CD14-positive monocyte (primary cell): ENCODE measurements at regions not wholly inside any gene's neighbourhood (a gene's known extent, or its start where the extent isn't known, plus 50 kb on each side); places are given as distances from the start of the nearest gene placed in this dataset.

Experiments used
- DNase-seq, 3 donors: peaks; one replicate each; pipeline ENCODE4 v3.0.0-alpha.2; 2011 to 2022
- H2AFZ ChIP-seq: 2 replicates; pipeline ENCODE4 v1.6.0; 2012; ENCODE audit warnings: mild to moderate bottlenecking, low read depth, low read length, inconsistent platforms; ENCODE audit not compliant: insufficient read depth, poor library complexity, severe bottlenecking
- H3K27ac ChIP-seq, 2 donors: 1 replicate in 1 of 2; 2 replicates in 1 of 2; pipeline ENCODE4 v1.5.1; 2012 to 2013; ENCODE audit warnings: low read length in 2 of 2, control low read depth in 1 of 2, inconsistent platforms in 1 of 2, low read depth in 1 of 2, mild to moderate bottlenecking in 1 of 2
- H3K27me3 ChIP-seq, 2 donors: one replicate each; pipeline versions ENCODE4 v1.6.0 to v1.6.1; 2011 to 2013; ENCODE audit warnings: low read length in 2 of 2; ENCODE audit not compliant: control insufficient read depth in 2 of 2, insufficient read depth in 2 of 2
- H3K36me3 ChIP-seq, 2 donors: replicated peaks in 1 of 2; 1 replicate in 1 of 2; 2 replicates in 1 of 2; pipeline versions ENCODE4 v1.5.1 to v1.6.1; 2012 to 2013; ENCODE audit warnings: low read length in 2 of 2, control low read depth in 1 of 2, inconsistent platforms in 1 of 2, mild to moderate bottlenecking in 1 of 2; ENCODE audit not compliant: insufficient read depth in 2 of 2, control insufficient read depth in 1 of 2
- H3K4me1 ChIP-seq, 2 donors: 1 replicate in 1 of 2; 2 replicates in 1 of 2; pipeline versions ENCODE4 v1.5.1 to v1.6.1; 2012 to 2013; ENCODE audit warnings: low read length in 2 of 2, control low read depth in 1 of 2, inconsistent platforms in 1 of 2, mild to moderate bottlenecking in 1 of 2, moderate library complexity in 1 of 2; ENCODE audit not compliant: insufficient read depth in 2 of 2, control insufficient read depth in 1 of 2
- H3K4me2 ChIP-seq: replicated peaks from 2 replicates; pipeline ENCODE3; 2012; ENCODE audit warnings: low read length, moderate library complexity, mild to moderate bottlenecking; ENCODE audit not compliant: poor library complexity, severe bottlenecking; ENCODE audit errors: extremely low read depth
- H3K4me3 ChIP-seq, 3 experiments: fragments of 200-600 bp in 1 of 3; sonication (generic) in 1 of 3; replicated peaks in 1 of 3; 1 replicate in 2 of 3; 2 replicates in 1 of 3; pipeline ENCODE4 v1.5.1; 2011 to 2013; ENCODE audit warnings: low read length in 3 of 3, mild to moderate bottlenecking in 3 of 3, control low read depth in 2 of 3, low read depth in 2 of 3, inconsistent platforms in 1 of 3, moderate library complexity in 1 of 3
- H3K79me2 ChIP-seq: 2 replicates; pipeline ENCODE4 v1.6.0; 2012; ENCODE audit warnings: mild to moderate bottlenecking, control low read depth, inconsistent platforms, low read length, moderate library complexity; ENCODE audit not compliant: insufficient read depth
- H3K9ac ChIP-seq: 2 replicates; pipeline ENCODE4 v1.6.0; 2017; ENCODE audit warnings: low read length, mild to moderate bottlenecking; ENCODE audit not compliant: insufficient read depth, poor library complexity, severe bottlenecking
- H3K9me3 ChIP-seq, 2 donors: replicated peaks in 1 of 2; 1 replicate in 1 of 2; 2 replicates in 1 of 2; pipeline versions ENCODE4 v1.5.1 to v1.6.1; 2012 to 2013; ENCODE audit warnings: low read length in 2 of 2, control low read depth in 1 of 2; ENCODE audit not compliant: control insufficient read depth in 1 of 2, insufficient read depth in 1 of 2
- H4K20me1 ChIP-seq: 2 replicates; pipeline ENCODE4 v1.6.0; 2012; ENCODE audit warnings: mild to moderate bottlenecking, low read length, control low read depth, moderate library complexity; ENCODE audit not compliant: insufficient read depth
- H3K27ac Mint-ChIP-seq, 7 donors: one replicate each; pipeline ENCODE4 v1.8.0; 2020; ENCODE audit warnings: mild to moderate bottlenecking in 7 of 7, mixed read lengths in 7 of 7, moderate library complexity in 6 of 7, inconsistent platforms in 2 of 7
- H3K27me3 Mint-ChIP-seq, 3 donors: one replicate each; pipeline ENCODE4 v1.8.0; 2021 to 2022; ENCODE audit warnings: low read depth in 3 of 3, mild to moderate bottlenecking in 3 of 3, mixed read lengths in 3 of 3, moderate library complexity in 3 of 3, inconsistent platforms in 1 of 3
- H3K36me3 Mint-ChIP-seq, 2 donors: one replicate each; pipeline ENCODE4 v1.8.0; 2020; ENCODE audit warnings: mixed read lengths in 2 of 2, inconsistent platforms in 1 of 2, mild to moderate bottlenecking in 1 of 2
- H3K4me1 Mint-ChIP-seq: one replicate; pipeline ENCODE4 v1.8.0; 2020; ENCODE audit warnings: mild to moderate bottlenecking, mixed read lengths
- H3K4me3 Mint-ChIP-seq, 2 donors: one replicate each; pipeline ENCODE4 v1.8.0; 2020; ENCODE audit warnings: mild to moderate bottlenecking in 2 of 2, mixed read lengths in 2 of 2, moderate library complexity in 1 of 2
- H3K9me3 Mint-ChIP-seq, 7 donors: one replicate each; pipeline ENCODE4 v1.8.0; 2020 to 2022; ENCODE audit warnings: mixed read lengths in 7 of 7, mild to moderate bottlenecking in 6 of 7, moderate library complexity in 6 of 7, inconsistent platforms in 2 of 7
- WGBS: methylation state at CpG from one replicate; pipeline ENCODE4 v1.1.5; 2013; ENCODE audit warnings: missing lambda C conversion rate; ENCODE audit not compliant: insufficient coverage; 5-methylcytosine and 5-hydroxymethylcytosine counted together
- intact Hi-C, 2 donors: fragments of 100-400 bp; cut with micrococcal nuclease; formaldehyde crosslinking; loops; one replicate each; pipeline versions ENCODE4 v1.15.0 to v1.15.1; 2023
- TF ChIP-seq, protein P1 (sequence below): fragments of 200-600 bp; IDR thresholded peaks from one replicate; pipeline ENCODE4 v1.8.0; 2022; ENCODE audit warnings: antibody characterized with exemption, mild to moderate bottlenecking

DNA sequence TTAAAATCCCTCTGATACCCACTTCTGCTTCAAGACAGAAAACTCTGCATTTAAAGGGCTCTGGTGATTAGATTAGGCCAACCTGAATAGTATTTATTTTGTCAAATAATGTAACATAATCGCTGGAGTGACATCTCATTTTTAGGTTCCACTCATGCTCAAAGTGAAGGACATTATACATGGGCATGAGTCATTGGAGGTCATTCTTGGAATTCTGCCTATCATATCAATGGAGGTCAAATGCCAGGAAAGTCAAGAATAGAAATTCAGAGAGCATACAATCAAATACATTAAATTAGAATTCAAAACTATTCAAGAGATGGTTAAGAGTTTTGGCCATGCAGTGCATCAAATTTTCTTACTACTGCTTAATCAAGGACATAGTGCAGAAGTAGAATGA is 50.8 kb upstream of the PRSS1 start:
- H3K27ac Mint-ChIP-seq, result no peak overlapping the region
- H3K27me3 Mint-ChIP-seq, result peaks cover 0 to 5% (median 3%) of the 10 kb centered on the region in 3 donors
- Histone ChIP-seq H3K36me3 (no peaks in the 10 kb centered on the region), H3K9me3 (no peaks in the 10 kb centered on the region), H3K27ac (no peak overlapping the region), H2AFZ (no peak overlapping the region), H3K9ac (no peak overlapping the region), H3K4me1 (no peaks in the 10 kb centered on the region), H3K79me2 (no peaks in the 10 kb centered on the region), H3K4me3 (no peak overlapping the region), H4K20me1 (no peaks in the 10 kb centered on the region), H3K27me3 (no peaks in the 10 kb centered on the region), H3K4me2 (no peak overlapping the region)
- H3K4me3 Mint-ChIP-seq, result no peak overlapping the region
- WGBS, result no CpG with 5 or more reads among the region's 1 CpG
- intact Hi-C loops, result no loop called here
- DNase-seq, result no peak
- no peaks in the 10 kb centered on the region for H3K36me3 Mint-ChIP-seq
- peaks cover 1% of the 10 kb centered on the region for H3K4me1 Mint-ChIP-seq
- TF ChIP-seq, protein P1, sequence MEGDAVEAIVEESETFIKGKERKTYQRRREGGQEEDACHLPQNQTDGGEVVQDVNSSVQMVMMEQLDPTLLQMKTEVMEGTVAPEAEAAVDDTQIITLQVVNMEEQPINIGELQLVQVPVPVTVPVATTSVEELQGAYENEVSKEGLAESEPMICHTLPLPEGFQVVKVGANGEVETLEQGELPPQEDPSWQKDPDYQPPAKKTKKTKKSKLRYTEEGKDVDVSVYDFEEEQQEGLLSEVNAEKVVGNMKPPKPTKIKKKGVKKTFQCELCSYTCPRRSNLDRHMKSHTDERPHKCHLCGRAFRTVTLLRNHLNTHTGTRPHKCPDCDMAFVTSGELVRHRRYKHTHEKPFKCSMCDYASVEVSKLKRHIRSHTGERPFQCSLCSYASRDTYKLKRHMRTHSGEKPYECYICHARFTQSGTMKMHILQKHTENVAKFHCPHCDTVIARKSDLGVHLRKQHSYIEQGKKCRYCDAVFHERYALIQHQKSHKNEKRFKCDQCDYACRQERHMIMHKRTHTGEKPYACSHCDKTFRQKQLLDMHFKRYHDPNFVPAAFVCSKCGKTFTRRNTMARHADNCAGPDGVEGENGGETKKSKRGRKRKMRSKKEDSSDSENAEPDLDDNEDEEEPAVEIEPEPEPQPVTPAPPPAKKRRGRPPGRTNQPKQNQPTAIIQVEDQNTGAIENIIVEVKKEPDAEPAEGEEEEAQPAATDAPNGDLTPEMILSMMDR, result no peak
- H3K9me3 Mint-ChIP-seq, result no peaks in the 10 kb centered on the region

DNA sequence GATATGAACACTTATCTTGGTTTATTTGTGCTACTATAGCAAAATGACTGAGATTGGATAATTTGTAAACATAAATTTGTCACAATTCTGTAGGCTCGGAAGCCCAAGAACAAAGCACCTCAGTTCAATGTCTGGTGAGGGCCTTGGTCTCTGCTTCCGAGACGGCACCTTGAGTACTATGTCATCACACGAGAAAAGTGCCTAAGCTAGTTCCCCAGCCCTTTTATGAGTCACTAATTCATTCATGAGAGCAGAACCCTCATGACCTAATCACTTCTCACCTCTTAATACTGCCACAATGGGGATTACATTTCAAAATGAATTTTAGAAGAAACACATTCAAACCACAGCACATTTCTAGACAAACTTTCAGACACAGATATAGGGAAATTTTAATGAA is 52.0 kb upstream of the PRSS1 start:
- Mint-ChIP-seq H3K4me3 (no peak overlapping the region), H3K27ac (no peak overlapping the region), H3K9me3 (no peaks in the 10 kb centered on the region), H3K4me1 (no peaks in the 10 kb centered on the region), H3K27me3 (peaks cover 0 to 5% (median 3%) of the 10 kb centered on the region in 3 donors), H3K36me3 (no peaks in the 10 kb centered on the region)
- Histone ChIP-seq H3K27ac (no peak overlapping the region), H3K79me2 (no peaks in the 10 kb centered on the region), H4K20me1 (no peaks in the 10 kb centered on the region), H3K9me3 (no peaks in the 10 kb centered on the region), H3K36me3 (no peaks in the 10 kb centered on the region), H3K4me3 (no peak overlapping the region), H3K4me1 (no peaks in the 10 kb centered on the region), H3K27me3 (no peaks in the 10 kb centered on the region), H3K9ac (no peak overlapping the region), H2AFZ (no peak overlapping the region), H3K4me2 (no peak overlapping the region)
- intact Hi-C loops, result no loop called here
- 67% methylated on average over 3 of the region's 4 CpGs for WGBS
- TF ChIP-seq, protein P1, result no peak
- DNase-seq, result no peak
